Panc1 (cell line): ENCODE measurements at regions not wholly inside any gene's neighbourhood (a gene's known extent, or its start where the extent isn't known, plus 50 kb on each side); places are given as distances from the start of the nearest gene placed in this dataset.
"Not testable (repeated sequence)": the region's sequence is repeated elsewhere in the genome, so short reads cannot be mapped to it uniquely, and the experiment has no call there.

Source experiments
- ATAC-seq: fragments of 200-7000 bp; cut with Tn5 transposase; 2 replicates; pipeline ENCODE4 v1.9.1; 2020; ENCODE audit warnings: mild to moderate bottlenecking, moderate library complexity
- BruUV-seq: library from RNA; stranded (reverse); fragments of 400-500 nt; replicated peaks from 2 replicates; lab custom pipeline; 2021; lab: Mats Ljungman, UMichigan
- CTCF ChIA-PET: fragments of 300-600 bp; sonication (Branson Sonifier 250); formaldehyde crosslinking; loops from one replicate; lab custom pipeline; 2022; ENCODE audit warnings: antibody characterized with exemption; lab: Charles Lee
- POLR2A ChIA-PET: fragments of 300-600 bp; sonication (Branson Sonifier 250); formaldehyde crosslinking; loops from one replicate; lab custom pipeline; 2022; ENCODE audit warnings: antibody characterized with exemption; lab: Charles Lee
- DNase-seq: peaks from one replicate; pipeline ENCODE4 v3.0.0-alpha.2; 2010; ENCODE audit warnings: low read depth, low spot score
- H3K27ac ChIP-seq: 2 replicates; pipeline ENCODE4 v1.5.1; 2011; ENCODE audit warnings: mild to moderate bottlenecking, low read length, inconsistent platforms
- H3K27me3 ChIP-seq: fragments of 200-500 bp; sonication (Bioruptor generic); 2 replicates; pipeline ENCODE4 v1.6.0; 2014; ENCODE audit warnings: low read length, inconsistent platforms; ENCODE audit not compliant: control insufficient read depth, insufficient read depth
- H3K36me3 ChIP-seq: fragments of 200-500 bp; sonication (Bioruptor generic); 2 replicates; pipeline ENCODE4 v1.5.1; 2014; ENCODE audit warnings: inconsistent platforms, mild to moderate bottlenecking, low read length, moderate library complexity; ENCODE audit not compliant: control insufficient read depth, insufficient read depth
- H3K4me1 ChIP-seq: 2 replicates; pipeline ENCODE4 v1.5.1; 2011; ENCODE audit warnings: inconsistent platforms, mild to moderate bottlenecking, low read length, moderate library complexity; ENCODE audit not compliant: control insufficient read depth, insufficient read depth
- H3K4me3 ChIP-seq, 2 experiments: 2 replicates each; pipeline ENCODE4 v1.5.1; 2011 to 2012; ENCODE audit warnings: low read depth in 2 of 2, low read length in 2 of 2, mild to moderate bottlenecking in 2 of 2, inconsistent platforms in 1 of 2, moderate library complexity in 1 of 2
- H3K9me3 ChIP-seq: fragments of 200-500 bp; sonication (Bioruptor generic); 2 replicates; pipeline ENCODE4 v1.5.1; 2014; ENCODE audit warnings: low read depth, mild to moderate bottlenecking, inconsistent platforms, low read length, moderate library complexity; ENCODE audit not compliant: control insufficient read depth, insufficient read depth
- POLR2AphosphoS5 ChIP-seq: IDR thresholded peaks from 2 replicates; pipeline ENCODE4 v1.6.1; 2012; ENCODE audit warnings: mild to moderate bottlenecking, low read depth, low read length, moderate library complexity
- SIN3A ChIP-seq: IDR thresholded peaks from 2 replicates; pipeline ENCODE4 v1.6.1; 2012; ENCODE audit warnings: low read depth, mild to moderate bottlenecking, low read length, moderate library complexity, borderline replicate concordance; ENCODE audit not compliant: insufficient read depth
- TCF7L2 ChIP-seq: IDR thresholded peaks from 2 replicates; pipeline ENCODE4 v1.6.1; 2011; ENCODE audit warnings: mild to moderate bottlenecking, low read depth, low read length, inconsistent platforms
- in situ Hi-C: cut with HindIII; loops from 2 replicates; pipeline ENCODE4 v1.10.0; 2016; ENCODE audit warnings: low sequenced_read_pairs, low pct_unique_long_range_greater_than_20kb
- intact Hi-C: fragments of 100-400 bp; cut with micrococcal nuclease; formaldehyde crosslinking; loops from one replicate; pipeline ENCODE4 v1.10.0; 2022; ENCODE audit not compliant: unreplicated experiment
- TF ChIP-seq, protein P1 (sequence below): fragments of 450-650 bp; IDR thresholded peaks from 2 replicates; pipeline ENCODE4 v1.5.1; 2017; ENCODE audit warnings: mild to moderate bottlenecking
- TF ChIP-seq, protein P2 (sequence below), 2 experiments: IDR thresholded peaks; 2 replicates each; pipeline ENCODE4 v1.6.1; 2011 to 2012; ENCODE audit warnings: low read depth in 2 of 2, control low read depth in 1 of 2, low read length in 1 of 2, mild to moderate bottlenecking in 1 of 2, moderate library complexity in 1 of 2; ENCODE audit not compliant: insufficient read depth in 1 of 2

DNA sequence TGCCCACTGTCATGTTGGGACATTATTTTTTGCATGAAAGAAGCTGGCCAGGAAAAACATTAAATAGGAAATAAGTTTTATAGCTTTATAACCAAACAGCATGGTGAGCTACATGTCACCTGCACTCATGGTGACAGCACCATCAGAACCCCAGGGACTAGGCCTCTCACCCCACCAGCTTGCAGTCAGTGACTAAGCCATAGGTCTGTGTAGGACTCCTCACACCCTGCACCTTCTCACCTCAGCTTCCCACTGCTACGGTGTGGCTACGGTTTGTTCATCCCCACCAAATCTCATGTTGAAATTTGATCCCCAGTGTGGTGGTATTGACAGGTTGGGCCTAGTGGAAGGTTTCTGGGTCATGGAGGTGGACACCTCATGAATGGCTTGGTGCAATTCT, 161.3 kb upstream of the VIPR2 start:
- H3K27me3 ChIP-seq: no peaks in the 10 kb centered on the region
- POLR2A ChIA-PET: no interaction called here
- CTCF ChIA-PET: no interaction called here
- no peak for ATAC-seq
- no peaks in the 10 kb centered on the region for H3K4me1 ChIP-seq
- TF ChIP-seq TCF7L2 (no peak), POLR2AphosphoS5 (no peak), SIN3A (no peak)
- TF ChIP-seq, protein P1, sequence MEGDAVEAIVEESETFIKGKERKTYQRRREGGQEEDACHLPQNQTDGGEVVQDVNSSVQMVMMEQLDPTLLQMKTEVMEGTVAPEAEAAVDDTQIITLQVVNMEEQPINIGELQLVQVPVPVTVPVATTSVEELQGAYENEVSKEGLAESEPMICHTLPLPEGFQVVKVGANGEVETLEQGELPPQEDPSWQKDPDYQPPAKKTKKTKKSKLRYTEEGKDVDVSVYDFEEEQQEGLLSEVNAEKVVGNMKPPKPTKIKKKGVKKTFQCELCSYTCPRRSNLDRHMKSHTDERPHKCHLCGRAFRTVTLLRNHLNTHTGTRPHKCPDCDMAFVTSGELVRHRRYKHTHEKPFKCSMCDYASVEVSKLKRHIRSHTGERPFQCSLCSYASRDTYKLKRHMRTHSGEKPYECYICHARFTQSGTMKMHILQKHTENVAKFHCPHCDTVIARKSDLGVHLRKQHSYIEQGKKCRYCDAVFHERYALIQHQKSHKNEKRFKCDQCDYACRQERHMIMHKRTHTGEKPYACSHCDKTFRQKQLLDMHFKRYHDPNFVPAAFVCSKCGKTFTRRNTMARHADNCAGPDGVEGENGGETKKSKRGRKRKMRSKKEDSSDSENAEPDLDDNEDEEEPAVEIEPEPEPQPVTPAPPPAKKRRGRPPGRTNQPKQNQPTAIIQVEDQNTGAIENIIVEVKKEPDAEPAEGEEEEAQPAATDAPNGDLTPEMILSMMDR: no peak
- TF ChIP-seq, protein P2, sequence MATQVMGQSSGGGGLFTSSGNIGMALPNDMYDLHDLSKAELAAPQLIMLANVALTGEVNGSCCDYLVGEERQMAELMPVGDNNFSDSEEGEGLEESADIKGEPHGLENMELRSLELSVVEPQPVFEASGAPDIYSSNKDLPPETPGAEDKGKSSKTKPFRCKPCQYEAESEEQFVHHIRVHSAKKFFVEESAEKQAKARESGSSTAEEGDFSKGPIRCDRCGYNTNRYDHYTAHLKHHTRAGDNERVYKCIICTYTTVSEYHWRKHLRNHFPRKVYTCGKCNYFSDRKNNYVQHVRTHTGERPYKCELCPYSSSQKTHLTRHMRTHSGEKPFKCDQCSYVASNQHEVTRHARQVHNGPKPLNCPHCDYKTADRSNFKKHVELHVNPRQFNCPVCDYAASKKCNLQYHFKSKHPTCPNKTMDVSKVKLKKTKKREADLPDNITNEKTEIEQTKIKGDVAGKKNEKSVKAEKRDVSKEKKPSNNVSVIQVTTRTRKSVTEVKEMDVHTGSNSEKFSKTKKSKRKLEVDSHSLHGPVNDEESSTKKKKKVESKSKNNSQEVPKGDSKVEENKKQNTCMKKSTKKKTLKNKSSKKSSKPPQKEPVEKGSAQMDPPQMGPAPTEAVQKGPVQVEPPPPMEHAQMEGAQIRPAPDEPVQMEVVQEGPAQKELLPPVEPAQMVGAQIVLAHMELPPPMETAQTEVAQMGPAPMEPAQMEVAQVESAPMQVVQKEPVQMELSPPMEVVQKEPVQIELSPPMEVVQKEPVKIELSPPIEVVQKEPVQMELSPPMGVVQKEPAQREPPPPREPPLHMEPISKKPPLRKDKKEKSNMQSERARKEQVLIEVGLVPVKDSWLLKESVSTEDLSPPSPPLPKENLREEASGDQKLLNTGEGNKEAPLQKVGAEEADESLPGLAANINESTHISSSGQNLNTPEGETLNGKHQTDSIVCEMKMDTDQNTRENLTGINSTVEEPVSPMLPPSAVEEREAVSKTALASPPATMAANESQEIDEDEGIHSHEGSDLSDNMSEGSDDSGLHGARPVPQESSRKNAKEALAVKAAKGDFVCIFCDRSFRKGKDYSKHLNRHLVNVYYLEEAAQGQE (IDR thresholded peaks at IDR 0.05; ENCODE audit: insufficient read depth in 1 of 2, low read depth in 2 of 2, low read length in 1 of 2): no peak
- BruUV-seq: no TSS peak
- no peaks in the 10 kb centered on the region for H3K9me3 ChIP-seq
- in situ Hi-C loops (no loop called here), intact Hi-C loops (no loop called here)
- H3K4me3 ChIP-seq: no peak overlapping the region
- no peak overlapping the region for H3K27ac ChIP-seq
- no peak for DNase-seq
- no peaks in the 10 kb centered on the region for H3K36me3 ChIP-seq

DNA sequence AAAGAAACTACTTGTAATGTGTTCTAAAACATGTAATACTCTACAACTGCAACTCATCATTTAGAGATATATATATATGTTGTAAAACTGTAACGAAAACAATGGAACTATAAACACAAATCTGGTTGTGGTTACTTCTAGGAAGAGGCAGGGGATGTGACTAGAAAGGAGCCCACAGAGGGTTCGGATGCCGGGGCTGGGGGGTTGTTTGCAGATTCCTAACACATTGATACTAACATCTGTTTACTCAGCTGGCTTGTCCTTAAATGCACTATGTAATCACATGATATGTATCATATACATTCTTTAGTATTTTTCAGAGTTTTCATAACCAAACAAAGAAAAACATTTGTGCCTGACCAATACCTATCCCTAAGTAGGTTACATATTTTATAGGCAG, 160.5 kb upstream of the VIPR2 start:
- H3K27me3 ChIP-seq, H3K36me3 ChIP-seq, H3K27ac ChIP-seq, CTCF ChIA-PET, H3K4me1 ChIP-seq, BruUV-seq, intact Hi-C loops, DNase-seq, POLR2A ChIA-PET, ATAC-seq, H3K4me3 ChIP-seq, H3K9me3 ChIP-seq, in situ Hi-C loops: not testable (repeated sequence)

DNA sequence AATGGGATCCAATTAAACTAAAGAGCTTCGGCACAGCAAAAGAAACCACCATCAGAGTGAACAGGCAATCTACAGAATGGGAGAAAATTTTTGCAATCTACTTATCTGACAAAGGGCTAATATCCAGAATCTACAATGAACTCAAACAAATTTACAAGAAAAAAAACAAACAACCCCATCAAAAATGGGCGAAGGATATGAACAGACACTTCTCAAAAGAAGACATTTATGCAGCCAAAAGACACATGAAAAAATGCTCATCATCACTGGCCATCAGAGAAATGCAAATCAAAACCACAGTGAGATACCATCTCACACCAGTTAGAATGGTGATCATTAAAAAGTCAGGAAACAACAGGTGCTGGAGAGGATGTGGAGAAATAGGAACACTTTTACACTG, 158.8 kb upstream of the VIPR2 start:
- H3K36me3 ChIP-seq, POLR2A ChIA-PET, ATAC-seq, H3K27me3 ChIP-seq, DNase-seq, BruUV-seq, in situ Hi-C loops, H3K27ac ChIP-seq, intact Hi-C loops, H3K4me3 ChIP-seq, CTCF ChIA-PET, H3K4me1 ChIP-seq, H3K9me3 ChIP-seq: not testable (repeated sequence)
